H1 (cell line): ENCODE measurements at regions not wholly inside any gene's neighbourhood (a gene's known extent, or its start where the extent isn't known, plus 50 kb on each side); places are given as distances from the start of the nearest gene placed in this dataset.

ENCODE experiments used
- CREB1 ChIP-seq: IDR thresholded peaks from 2 replicates; pipeline ENCODE4 v1.6.1; 2012; ENCODE audit warnings: inconsistent platforms
- NRF1 ChIP-seq: IDR thresholded peaks from 2 replicates; pipeline ENCODE4 v1.6.1; 2011; ENCODE audit warnings: mild to moderate bottlenecking, low read depth, low read length, improper control_type of control experiment
- RBBP5 ChIP-seq: IDR thresholded peaks from 2 replicates; pipeline ENCODE4 v1.7.1; 2012; ENCODE audit warnings: low read depth, mild to moderate bottlenecking, inconsistent platforms, low read length, moderate library complexity, borderline replicate concordance
- SAP30 ChIP-seq: fragments of 300-600 bp; sonication (generic); IDR thresholded peaks from 2 replicates; pipeline ENCODE4 v1.7.1; 2012; ENCODE audit warnings: low read length, moderate library complexity, mild to moderate bottlenecking, inconsistent platforms; ENCODE audit not compliant: insufficient read depth, insufficient replicate concordance
- SIX5 ChIP-seq: IDR thresholded peaks from 2 replicates; pipeline ENCODE4 v1.6.1; 2011; ENCODE audit warnings: mild to moderate bottlenecking, low read depth, low read length
- SP1 ChIP-seq: IDR thresholded peaks from 2 replicates; pipeline ENCODE4 v1.6.1; 2011; ENCODE audit warnings: low read depth, low read length
- SP4 ChIP-seq: IDR thresholded peaks from 2 replicates; pipeline ENCODE4 v1.6.1; 2012; ENCODE audit warnings: low read length, inconsistent platforms
- SUZ12 ChIP-seq: fragments of 200-600 bp; sonication (generic); IDR thresholded peaks from 2 replicates; pipeline ENCODE4 v1.6.1; 2012; ENCODE audit warnings: mild to moderate bottlenecking, inconsistent platforms, low read length, moderate library complexity, mixed read lengths
- TF ChIP-seq, protein P1 (sequence below): fragments of 300-600 bp; sonication (generic); IDR thresholded peaks from 2 replicates; pipeline ENCODE4 v1.7.1; 2012; ENCODE audit warnings: low read length, moderate library complexity, mild to moderate bottlenecking, inconsistent platforms; ENCODE audit not compliant: insufficient replicate concordance

DNA sequence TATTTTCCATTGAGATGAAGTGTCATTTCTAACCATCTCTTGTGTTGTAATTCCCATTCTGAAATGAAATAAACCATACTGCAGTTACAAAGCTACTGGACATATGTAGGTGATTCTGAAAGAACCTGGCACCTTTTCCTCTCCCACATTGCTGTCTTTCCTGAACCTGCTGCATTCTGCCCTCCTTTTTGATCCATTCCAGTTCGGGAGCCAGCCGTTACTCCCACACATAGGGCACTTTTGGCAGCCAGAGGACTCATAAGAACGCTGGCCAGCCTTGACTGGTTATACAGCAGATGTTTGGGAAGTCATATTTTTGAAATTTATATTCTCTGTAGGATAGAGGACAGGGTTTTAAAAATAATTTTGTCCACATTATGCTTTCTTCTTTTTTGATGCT is 369.8 kb upstream of the CDH7 start (continued):
- TF ChIP-seq, protein P1, sequence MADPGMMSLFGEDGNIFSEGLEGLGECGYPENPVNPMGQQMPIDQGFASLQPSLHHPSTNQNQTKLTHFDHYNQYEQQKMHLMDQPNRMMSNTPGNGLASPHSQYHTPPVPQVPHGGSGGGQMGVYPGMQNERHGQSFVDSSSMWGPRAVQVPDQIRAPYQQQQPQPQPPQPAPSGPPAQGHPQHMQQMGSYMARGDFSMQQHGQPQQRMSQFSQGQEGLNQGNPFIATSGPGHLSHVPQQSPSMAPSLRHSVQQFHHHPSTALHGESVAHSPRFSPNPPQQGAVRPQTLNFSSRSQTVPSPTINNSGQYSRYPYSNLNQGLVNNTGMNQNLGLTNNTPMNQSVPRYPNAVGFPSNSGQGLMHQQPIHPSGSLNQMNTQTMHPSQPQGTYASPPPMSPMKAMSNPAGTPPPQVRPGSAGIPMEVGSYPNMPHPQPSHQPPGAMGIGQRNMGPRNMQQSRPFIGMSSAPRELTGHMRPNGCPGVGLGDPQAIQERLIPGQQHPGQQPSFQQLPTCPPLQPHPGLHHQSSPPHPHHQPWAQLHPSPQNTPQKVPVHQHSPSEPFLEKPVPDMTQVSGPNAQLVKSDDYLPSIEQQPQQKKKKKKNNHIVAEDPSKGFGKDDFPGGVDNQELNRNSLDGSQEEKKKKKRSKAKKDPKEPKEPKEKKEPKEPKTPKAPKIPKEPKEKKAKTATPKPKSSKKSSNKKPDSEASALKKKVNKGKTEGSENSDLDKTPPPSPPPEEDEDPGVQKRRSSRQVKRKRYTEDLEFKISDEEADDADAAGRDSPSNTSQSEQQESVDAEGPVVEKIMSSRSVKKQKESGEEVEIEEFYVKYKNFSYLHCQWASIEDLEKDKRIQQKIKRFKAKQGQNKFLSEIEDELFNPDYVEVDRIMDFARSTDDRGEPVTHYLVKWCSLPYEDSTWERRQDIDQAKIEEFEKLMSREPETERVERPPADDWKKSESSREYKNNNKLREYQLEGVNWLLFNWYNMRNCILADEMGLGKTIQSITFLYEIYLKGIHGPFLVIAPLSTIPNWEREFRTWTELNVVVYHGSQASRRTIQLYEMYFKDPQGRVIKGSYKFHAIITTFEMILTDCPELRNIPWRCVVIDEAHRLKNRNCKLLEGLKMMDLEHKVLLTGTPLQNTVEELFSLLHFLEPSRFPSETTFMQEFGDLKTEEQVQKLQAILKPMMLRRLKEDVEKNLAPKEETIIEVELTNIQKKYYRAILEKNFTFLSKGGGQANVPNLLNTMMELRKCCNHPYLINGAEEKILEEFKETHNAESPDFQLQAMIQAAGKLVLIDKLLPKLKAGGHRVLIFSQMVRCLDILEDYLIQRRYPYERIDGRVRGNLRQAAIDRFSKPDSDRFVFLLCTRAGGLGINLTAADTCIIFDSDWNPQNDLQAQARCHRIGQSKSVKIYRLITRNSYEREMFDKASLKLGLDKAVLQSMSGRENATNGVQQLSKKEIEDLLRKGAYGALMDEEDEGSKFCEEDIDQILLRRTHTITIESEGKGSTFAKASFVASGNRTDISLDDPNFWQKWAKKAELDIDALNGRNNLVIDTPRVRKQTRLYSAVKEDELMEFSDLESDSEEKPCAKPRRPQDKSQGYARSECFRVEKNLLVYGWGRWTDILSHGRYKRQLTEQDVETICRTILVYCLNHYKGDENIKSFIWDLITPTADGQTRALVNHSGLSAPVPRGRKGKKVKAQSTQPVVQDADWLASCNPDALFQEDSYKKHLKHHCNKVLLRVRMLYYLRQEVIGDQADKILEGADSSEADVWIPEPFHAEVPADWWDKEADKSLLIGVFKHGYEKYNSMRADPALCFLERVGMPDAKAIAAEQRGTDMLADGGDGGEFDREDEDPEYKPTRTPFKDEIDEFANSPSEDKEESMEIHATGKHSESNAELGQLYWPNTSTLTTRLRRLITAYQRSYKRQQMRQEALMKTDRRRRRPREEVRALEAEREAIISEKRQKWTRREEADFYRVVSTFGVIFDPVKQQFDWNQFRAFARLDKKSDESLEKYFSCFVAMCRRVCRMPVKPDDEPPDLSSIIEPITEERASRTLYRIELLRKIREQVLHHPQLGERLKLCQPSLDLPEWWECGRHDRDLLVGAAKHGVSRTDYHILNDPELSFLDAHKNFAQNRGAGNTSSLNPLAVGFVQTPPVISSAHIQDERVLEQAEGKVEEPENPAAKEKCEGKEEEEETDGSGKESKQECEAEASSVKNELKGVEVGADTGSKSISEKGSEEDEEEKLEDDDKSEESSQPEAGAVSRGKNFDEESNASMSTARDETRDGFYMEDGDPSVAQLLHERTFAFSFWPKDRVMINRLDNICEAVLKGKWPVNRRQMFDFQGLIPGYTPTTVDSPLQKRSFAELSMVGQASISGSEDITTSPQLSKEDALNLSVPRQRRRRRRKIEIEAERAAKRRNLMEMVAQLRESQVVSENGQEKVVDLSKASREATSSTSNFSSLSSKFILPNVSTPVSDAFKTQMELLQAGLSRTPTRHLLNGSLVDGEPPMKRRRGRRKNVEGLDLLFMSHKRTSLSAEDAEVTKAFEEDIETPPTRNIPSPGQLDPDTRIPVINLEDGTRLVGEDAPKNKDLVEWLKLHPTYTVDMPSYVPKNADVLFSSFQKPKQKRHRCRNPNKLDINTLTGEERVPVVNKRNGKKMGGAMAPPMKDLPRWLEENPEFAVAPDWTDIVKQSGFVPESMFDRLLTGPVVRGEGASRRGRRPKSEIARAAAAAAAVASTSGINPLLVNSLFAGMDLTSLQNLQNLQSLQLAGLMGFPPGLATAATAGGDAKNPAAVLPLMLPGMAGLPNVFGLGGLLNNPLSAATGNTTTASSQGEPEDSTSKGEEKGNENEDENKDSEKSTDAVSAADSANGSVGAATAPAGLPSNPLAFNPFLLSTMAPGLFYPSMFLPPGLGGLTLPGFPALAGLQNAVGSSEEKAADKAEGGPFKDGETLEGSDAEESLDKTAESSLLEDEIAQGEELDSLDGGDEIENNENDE, result no peak
- no peak for TF ChIP-seq RBBP5
- TF ChIP-seq CREB1, result no peak
- no peak for TF ChIP-seq NRF1
- TF ChIP-seq SP1, result no peak
- TF ChIP-seq SIX5, result no peak
- TF ChIP-seq SAP30, result no peak
- no peak for TF ChIP-seq SUZ12
- TF ChIP-seq SP4, result no peak
